Right renal pelvis (tissue), 4 donors: ENCODE measurements at regions not wholly inside any gene's neighbourhood (a gene's known extent, or its start where the extent isn't known, plus 50 kb on each side); places are given as distances from the start of the nearest gene placed in this dataset.
A peak's percentile ranks its signal among the peaks of the same experiment; 100 is the strongest.

ENCODE experiments used
- DNase-seq, 4 donors: peaks; one replicate each; pipeline ENCODE4 v3.0.0-alpha.2; 2013; ENCODE audit warnings: low read depth in 4 of 4, low spot score in 3 of 4, missing footprints in 1 of 4

- DNase-seq: no peak
Observed at GRCh38 chr6:89028774-89029173, 51.8 kb upstream of the PNRC1 start.

- no peak for DNase-seq
Observed at GRCh38 chr6:89027756-89028155, 52.8 kb upstream of the PNRC1 start.

GRCh38 chr6:89026151-89026550 is 54.4 kb upstream of the PNRC1 start:
- no peak for DNase-seq

- DNase-seq: no peak
Observed at GRCh38 chr6:89025633-89026032, 54.9 kb upstream of the PNRC1 start.

- DNase-seq: no peak
Observed at GRCh38 chr6:89024456-89024855, 56.1 kb upstream of the PNRC1 start.

GRCh38 chr6:89023591-89024441 is 56.7 kb upstream of the PNRC1 start:
- no peak for DNase-seq

- DNase-seq: peak; percentile 25 to 66 (median 60)
Observed at GRCh38 chr6:89022798-89023197, 57.8 kb upstream of the PNRC1 start.

- no peak for DNase-seq
Observed at GRCh38 chr6:89021629-89022028, 58.2 kb upstream of the RNGTT start.

GRCh38 chr6:89015971-89016370 is 52.6 kb upstream of the RNGTT start:
- DNase-seq: no peak

GRCh38 chr6:89013438-89013837 is 50.0 kb upstream of the RNGTT start:
- no peak for DNase-seq
